ENCODE measurements at regions not wholly inside any gene's neighbourhood (a gene's known extent, or its start where the extent isn't known, plus 50 kb on each side); places are given as distances from the start of the nearest gene placed in this dataset.

GRCh38 chr6:167758309-167759023 is 68.2 kb upstream of the AFDN start:
- TF ChIP-seq ZNF775 (CRISPR knock-in tag; IDR thresholded peaks at IDR 0.05; ENCODE audit: borderline replicate concordance) (no peak), ZBTB37 (CRISPR knock-in tag; IDR thresholded peaks at IDR 0.05) (no peak), CTCF (CRISPR knock-in tag; IDR thresholded peaks at IDR 0.05) (no peak), HDAC2 (CRISPR knock-in tag; IDR thresholded peaks at IDR 0.05) (no peak), SALL1 (CRISPR knock-in tag; IDR thresholded peaks at IDR 0.05) (no peak), ZBTB2 (CRISPR knock-in tag; IDR thresholded peaks at IDR 0.05; ENCODE audit: low read depth) (no peak), GABPB1 (CRISPR knock-in tag; IDR thresholded peaks at IDR 0.05) (no peak), CENPT (CRISPR knock-in tag; IDR thresholded peaks at IDR 0.05; ENCODE audit: low read depth) (no peak), ZBTB4 (CRISPR knock-in tag; IDR thresholded peaks at IDR 0.05; ENCODE audit: borderline replicate concordance) (no peak), POLR2AphosphoS5 (IDR thresholded peaks at IDR 0.05; ENCODE audit: low read depth, low read length) (no peak), FOSL1 (CRISPR knock-in tag; IDR thresholded peaks at IDR 0.05; ENCODE audit: borderline replicate concordance) (no peak)
